ENCODE measurements at regions not wholly inside any gene's neighbourhood (a gene's known extent, or its start where the extent isn't known, plus 50 kb on each side); places are given as distances from the start of the nearest gene placed in this dataset.
"Not testable (repeated sequence)": the region's sequence is repeated elsewhere in the genome, so short reads cannot be mapped to it uniquely, and the experiment has no call there.

- no peaks in the 10 kb centered on the region for H3K4me1 ChIP-seq (ENCODE audit: control insufficient read depth, insufficient read depth, low read length)
These were observed 1108.5 kb downstream of the SLC16A7 start for GRCh38 chr12:60704171-60704914.

GRCh38 chr12:60710246-60710645, 1114.4 kb downstream of the SLC16A7 start:
- no peaks in the 10 kb centered on the region for H3K9me3 ChIP-seq (ENCODE audit: control insufficient read depth, insufficient read depth, low read length)
- WGBS (ENCODE audit: insufficient coverage): no CpG with 5 or more reads among the region's 1 CpG
- no peaks in the 10 kb centered on the region for H3K36me3 ChIP-seq (ENCODE audit: control insufficient read depth, insufficient read depth, low read length)
- H3K4me1 ChIP-seq (ENCODE audit: control insufficient read depth, insufficient read depth, low read length): no peaks in the 10 kb centered on the region
- no peak overlapping the region for H3K4me3 ChIP-seq (ENCODE audit: low read depth, low read length)
- no peak for DNase-seq (ENCODE audit: low read depth in 4 of 6, low spot score in 6 of 6)
- no peak overlapping the region for H3K27ac ChIP-seq (ENCODE audit: low read depth, low read length)
- H3K27me3 ChIP-seq (ENCODE audit: control insufficient read depth, insufficient read depth, low read length): no peaks in the 10 kb centered on the region

More at GRCh38 chr12:60704171-60704914, 1108.5 kb downstream of the SLC16A7 start:
- DNase-seq (ENCODE audit: low read depth in 4 of 6, low spot score in 6 of 6): no peak
- H3K27ac ChIP-seq (ENCODE audit: low read depth, low read length): no peak overlapping the region
- H3K9me3 ChIP-seq (ENCODE audit: control insufficient read depth, insufficient read depth, low read length): no peaks in the 10 kb centered on the region
- WGBS (ENCODE audit: insufficient coverage): 72% methylated on average over 2 of the region's 4 CpGs
- no peaks in the 10 kb centered on the region for H3K36me3 ChIP-seq (ENCODE audit: control insufficient read depth, insufficient read depth, low read length)
- no peaks in the 10 kb centered on the region for H3K27me3 ChIP-seq (ENCODE audit: control insufficient read depth, insufficient read depth, low read length)
- no peak overlapping the region for H3K4me3 ChIP-seq (ENCODE audit: low read depth, low read length)

DNA sequence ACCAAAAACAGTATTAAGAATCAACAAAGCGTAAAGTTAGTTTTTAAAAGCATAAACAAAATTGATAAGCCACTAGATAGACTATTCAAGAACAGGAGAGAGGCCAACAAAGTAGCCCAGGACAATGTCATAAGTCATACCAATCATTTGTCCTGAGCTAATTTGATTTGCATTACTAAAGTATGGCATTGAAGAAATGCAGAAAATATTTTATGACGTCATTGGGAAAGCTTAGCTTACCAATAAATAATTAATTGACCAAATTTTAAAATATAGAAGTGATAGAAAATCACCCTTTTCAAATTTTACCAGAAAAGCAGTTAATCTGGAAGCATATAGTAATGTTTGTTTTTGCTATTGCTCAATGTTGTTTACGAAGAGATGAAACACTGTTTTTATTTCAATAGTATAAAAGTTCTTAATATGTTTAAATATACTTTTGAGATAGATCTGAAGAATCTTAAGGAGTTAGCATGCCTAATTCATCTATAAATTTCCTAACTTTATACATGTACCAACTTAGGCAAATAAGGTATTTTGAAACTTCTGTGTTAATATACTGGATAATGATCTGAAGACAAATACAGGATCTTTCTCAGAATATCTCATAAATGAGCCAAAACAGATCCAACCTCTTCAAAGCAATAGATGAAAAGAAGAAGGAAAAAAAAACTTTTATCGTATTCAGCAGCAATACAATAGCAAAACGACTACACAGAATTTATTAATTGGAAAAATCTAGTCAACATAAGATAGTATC, 1118.5 kb downstream of the SLC16A7 start:
- WGBS (ENCODE audit: insufficient coverage): no CpG with 5 or more reads among the region's 5 CpGs
- no peaks in the 10 kb centered on the region for H3K27me3 ChIP-seq (ENCODE audit: control insufficient read depth, insufficient read depth, low read length)

GRCh38 chr12:60724475-60724874, 1128.6 kb downstream of the SLC16A7 start:
- no peaks in the 10 kb centered on the region for H3K36me3 ChIP-seq (ENCODE audit: control insufficient read depth, insufficient read depth, low read length)
- no peaks in the 10 kb centered on the region for H3K27me3 ChIP-seq (ENCODE audit: control insufficient read depth, insufficient read depth, low read length)
- no peak overlapping the region for H3K27ac ChIP-seq (ENCODE audit: low read depth, low read length)
- no peak overlapping the region for H3K4me3 ChIP-seq (ENCODE audit: low read depth, low read length)
- no peak for DNase-seq (ENCODE audit: low read depth in 4 of 6, low spot score in 6 of 6)
- no peaks in the 10 kb centered on the region for H3K9me3 ChIP-seq (ENCODE audit: control insufficient read depth, insufficient read depth, low read length)
- WGBS (ENCODE audit: insufficient coverage): no CpG with 5 or more reads among the region's 1 CpG
- H3K4me1 ChIP-seq (ENCODE audit: control insufficient read depth, insufficient read depth, low read length): no peaks in the 10 kb centered on the region

More for the DNA sequence above, 1118.5 kb downstream of the SLC16A7 start:
- no peak overlapping the region for H3K27ac ChIP-seq (ENCODE audit: low read depth, low read length)
- H3K9me3 ChIP-seq (ENCODE audit: control insufficient read depth, insufficient read depth, low read length): no peaks in the 10 kb centered on the region
- DNase-seq (ENCODE audit: low read depth in 4 of 6, low spot score in 6 of 6): no peak
- H3K4me3 ChIP-seq (ENCODE audit: low read depth, low read length): no peak overlapping the region
- H3K36me3 ChIP-seq (ENCODE audit: control insufficient read depth, insufficient read depth, low read length): no peaks in the 10 kb centered on the region
- H3K4me1 ChIP-seq (ENCODE audit: control insufficient read depth, insufficient read depth, low read length): no peaks in the 10 kb centered on the region

DNA sequence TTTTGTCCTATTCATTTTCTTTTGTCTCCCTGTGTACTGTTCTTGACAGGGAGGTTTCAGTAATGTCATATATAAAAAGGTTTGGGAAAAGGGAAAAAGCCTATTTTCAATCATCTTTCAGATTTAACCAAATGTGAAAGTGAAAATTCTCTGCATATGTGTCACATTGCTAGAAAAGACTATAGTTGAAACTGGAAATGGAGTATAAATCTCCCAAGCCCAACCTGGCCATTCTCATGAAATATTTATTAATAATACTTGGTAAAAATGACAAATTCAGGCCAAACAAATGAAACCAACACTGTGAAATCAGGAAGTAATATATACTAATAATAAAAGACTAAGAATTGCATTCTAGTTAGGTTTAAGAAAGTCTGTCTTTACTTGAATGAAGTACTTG, 1129.2 kb downstream of the SLC16A7 start:
- Histone ChIP-seq H3K9me3 (ENCODE audit: control insufficient read depth, insufficient read depth, low read length) (no peaks in the 10 kb centered on the region), H3K4me1 (ENCODE audit: control insufficient read depth, insufficient read depth, low read length) (no peaks in the 10 kb centered on the region), H3K36me3 (ENCODE audit: control insufficient read depth, insufficient read depth, low read length) (no peaks in the 10 kb centered on the region), H3K27me3 (ENCODE audit: control insufficient read depth, insufficient read depth, low read length) (no peaks in the 10 kb centered on the region), H3K27ac (ENCODE audit: low read depth, low read length) (no peak overlapping the region), H3K4me3 (ENCODE audit: low read depth, low read length) (no peak overlapping the region)
- DNase-seq (ENCODE audit: low read depth in 4 of 6, low spot score in 6 of 6): no peak

GRCh38 chr12:60752589-60752988, 1156.8 kb downstream of the SLC16A7 start:
- no peak overlapping the region for H3K4me3 ChIP-seq (ENCODE audit: low read depth, low read length)
- no peaks in the 10 kb centered on the region for H3K36me3 ChIP-seq (ENCODE audit: control insufficient read depth, insufficient read depth, low read length)
- DNase-seq (ENCODE audit: low read depth in 4 of 6, low spot score in 6 of 6): no peak
- H3K4me1 ChIP-seq (ENCODE audit: control insufficient read depth, insufficient read depth, low read length): no peaks in the 10 kb centered on the region
- H3K27ac ChIP-seq (ENCODE audit: low read depth, low read length): no peak overlapping the region
- H3K9me3 ChIP-seq (ENCODE audit: control insufficient read depth, insufficient read depth, low read length): no peaks in the 10 kb centered on the region
- no peaks in the 10 kb centered on the region for H3K27me3 ChIP-seq (ENCODE audit: control insufficient read depth, insufficient read depth, low read length)
- no CpG with 5 or more reads among the region's 1 CpG for WGBS (ENCODE audit: insufficient coverage)

GRCh38 chr12:60758224-60758623, 1162.4 kb downstream of the SLC16A7 start:
- Histone ChIP-seq H3K36me3 (ENCODE audit: control insufficient read depth, insufficient read depth, low read length) (no peaks in the 10 kb centered on the region), H3K4me3 (ENCODE audit: low read depth, low read length) (no peak overlapping the region), H3K27me3 (ENCODE audit: control insufficient read depth, insufficient read depth, low read length) (no peaks in the 10 kb centered on the region), H3K4me1 (ENCODE audit: control insufficient read depth, insufficient read depth, low read length) (no peaks in the 10 kb centered on the region), H3K27ac (ENCODE audit: low read depth, low read length) (no peak overlapping the region), H3K9me3 (ENCODE audit: control insufficient read depth, insufficient read depth, low read length) (no peaks in the 10 kb centered on the region)
- no CpG with 5 or more reads among the region's 1 CpG for WGBS (ENCODE audit: insufficient coverage)
- no peak for DNase-seq (ENCODE audit: low read depth in 4 of 6, low spot score in 6 of 6)

DNA sequence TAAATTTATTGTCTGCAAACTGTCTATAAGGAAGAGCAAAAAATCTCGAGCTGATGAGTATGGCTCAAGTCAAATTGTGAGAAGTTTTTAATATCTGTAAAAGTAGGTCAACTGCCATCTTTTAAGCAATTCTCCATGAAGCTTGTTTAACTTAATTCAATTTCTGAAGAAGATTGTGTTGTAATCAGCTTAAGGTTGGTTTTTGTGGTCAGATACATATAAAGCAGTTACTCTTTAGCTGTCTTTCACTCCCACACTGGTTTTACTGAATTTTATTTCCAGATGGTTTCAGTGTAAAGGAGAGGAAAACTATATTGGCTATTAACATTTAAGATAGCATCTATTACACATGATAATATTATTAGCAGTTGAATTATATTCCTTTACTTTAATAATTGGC, 1165.1 kb downstream of the SLC16A7 start:
- H3K4me3 ChIP-seq (ENCODE audit: low read depth, low read length): no peak overlapping the region
- no peak for DNase-seq (ENCODE audit: low read depth in 4 of 6, low spot score in 6 of 6)
- no peaks in the 10 kb centered on the region for H3K36me3 ChIP-seq (ENCODE audit: control insufficient read depth, insufficient read depth, low read length)
- no peak overlapping the region for H3K27ac ChIP-seq (ENCODE audit: low read depth, low read length)
- H3K27me3 ChIP-seq (ENCODE audit: control insufficient read depth, insufficient read depth, low read length): no peaks in the 10 kb centered on the region
- no CpG with 5 or more reads among the region's 1 CpG for WGBS (ENCODE audit: insufficient coverage)
- H3K9me3 ChIP-seq (ENCODE audit: control insufficient read depth, insufficient read depth, low read length): no peaks in the 10 kb centered on the region
- H3K4me1 ChIP-seq (ENCODE audit: control insufficient read depth, insufficient read depth, low read length): no peaks in the 10 kb centered on the region

- not testable (repeated sequence) for H3K4me1 ChIP-seq (ENCODE audit: control insufficient read depth, insufficient read depth, low read length); H3K4me3 ChIP-seq (ENCODE audit: low read depth, low read length); H3K27me3 ChIP-seq (ENCODE audit: control insufficient read depth, insufficient read depth, low read length); H3K9me3 ChIP-seq (ENCODE audit: control insufficient read depth, insufficient read depth, low read length); H3K36me3 ChIP-seq (ENCODE audit: control insufficient read depth, insufficient read depth, low read length); H3K27ac ChIP-seq (ENCODE audit: low read depth, low read length); DNase-seq (ENCODE audit: low read depth in 4 of 6, low spot score in 6 of 6)
- no CpG with 5 or more reads among the region's 1 CpG for WGBS (ENCODE audit: insufficient coverage)
These were observed 1205.3 kb downstream of the SLC16A7 start for GRCh38 chr12:60801166-60801565.

DNA sequence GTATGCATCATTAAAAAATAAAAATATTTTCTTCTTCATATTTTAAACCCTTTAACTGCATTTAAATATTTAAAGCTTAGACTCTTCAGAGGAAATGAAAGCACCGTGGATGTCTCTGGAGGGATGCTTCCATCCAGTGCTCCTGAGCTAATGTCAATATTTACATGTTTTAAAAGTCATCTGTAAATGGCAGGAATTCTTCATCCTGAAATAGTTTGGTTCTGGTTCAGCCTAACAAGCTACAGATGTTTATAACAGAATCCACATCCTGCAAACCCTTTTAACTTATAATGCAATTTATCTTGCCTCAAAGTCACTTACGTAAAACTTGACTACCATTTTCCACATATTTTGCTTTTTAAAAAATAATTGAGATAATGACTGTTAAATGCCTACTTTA, 1207.3 kb downstream of the SLC16A7 start:
- peak in 1 of 6 donors; percentile 1 for DNase-seq (ENCODE audit: low read depth in 4 of 6, low spot score in 6 of 6)
- Histone ChIP-seq H3K27me3 (ENCODE audit: control insufficient read depth, insufficient read depth, low read length) (no peaks in the 10 kb centered on the region), H3K27ac (ENCODE audit: low read depth, low read length) (no peak overlapping the region), H3K36me3 (ENCODE audit: control insufficient read depth, insufficient read depth, low read length) (no peaks in the 10 kb centered on the region), H3K4me1 (ENCODE audit: control insufficient read depth, insufficient read depth, low read length) (no peaks in the 10 kb centered on the region), H3K4me3 (ENCODE audit: low read depth, low read length) (no peak overlapping the region), H3K9me3 (ENCODE audit: control insufficient read depth, insufficient read depth, low read length) (no peaks in the 10 kb centered on the region)
- WGBS (ENCODE audit: insufficient coverage): no CpG with 5 or more reads among the region's 2 CpGs
